ENCODE measurements at regions not wholly inside any gene's neighbourhood (a gene's known extent, or its start where the extent isn't known, plus 50 kb on each side); places are given as distances from the start of the nearest gene placed in this dataset.

DNA sequence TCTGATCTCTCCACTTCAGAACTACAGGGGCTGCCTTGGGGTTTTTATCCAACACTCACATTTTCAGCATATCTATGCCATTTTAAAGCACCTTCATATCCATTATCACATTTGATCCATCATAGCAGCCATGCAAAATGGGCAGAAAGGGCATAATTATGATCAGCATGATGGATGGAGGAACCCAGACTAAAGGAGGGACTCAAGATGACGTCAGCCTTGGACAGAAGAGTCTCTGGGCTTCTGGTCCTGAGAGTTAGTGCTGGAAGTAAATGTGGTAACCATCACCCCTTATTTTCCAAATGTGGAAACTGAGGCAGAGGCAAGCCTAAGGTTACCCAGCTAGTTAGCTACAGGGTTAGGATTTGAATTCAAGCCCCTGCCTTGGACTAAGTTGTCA, 273.1 kb downstream of the DRD1 start:
- no peaks in the 10 kb centered on the region for H3K9me3 Mint-ChIP-seq
- ATAC-seq (replicated peaks) = no peak
- no peak overlapping the region for H3K4me3 Mint-ChIP-seq
- H3K36me3 Mint-ChIP-seq (ENCODE audit: low read depth) = no peaks in the 10 kb centered on the region
- H3K27ac Mint-ChIP-seq = no peak overlapping the region
- peaks cover 8% of the 10 kb centered on the region for H3K27me3 Mint-ChIP-seq
- no peaks in the 10 kb centered on the region for H3K4me1 Mint-ChIP-seq

- peaks cover 3% of the 10 kb centered on the region for H3K27me3 Mint-ChIP-seq
- ATAC-seq (replicated peaks) = no peak
- H3K4me1 Mint-ChIP-seq = no peaks in the 10 kb centered on the region
- H3K36me3 Mint-ChIP-seq (ENCODE audit: low read depth) = no peaks in the 10 kb centered on the region
- no peak overlapping the region for H3K4me3 Mint-ChIP-seq
- no peaks in the 10 kb centered on the region for H3K9me3 Mint-ChIP-seq
- no peak overlapping the region for H3K27ac Mint-ChIP-seq
These were observed 275.0 kb downstream of the DRD1 start for GRCh38 chr5:175168882-175169507.

- no peak overlapping the region for H3K27ac Mint-ChIP-seq
- no peak for ATAC-seq (replicated peaks)
- H3K9me3 Mint-ChIP-seq = no peaks in the 10 kb centered on the region
- H3K27me3 Mint-ChIP-seq = peaks cover 9% of the 10 kb centered on the region
- no peaks in the 10 kb centered on the region for H3K36me3 Mint-ChIP-seq (ENCODE audit: low read depth)
- no peak overlapping the region for H3K4me3 Mint-ChIP-seq
- no peaks in the 10 kb centered on the region for H3K4me1 Mint-ChIP-seq
These were observed 278.0 kb downstream of the DRD1 start for GRCh38 chr5:175166026-175166425.

- Mint-ChIP-seq H3K27ac (no peak overlapping the region), H3K36me3 (ENCODE audit: low read depth) (no peaks in the 10 kb centered on the region)
- no peak for ATAC-seq (replicated peaks)
These were observed 280.3 kb downstream of the DRD1 start for GRCh38 chr5:175163586-175164275.

DNA sequence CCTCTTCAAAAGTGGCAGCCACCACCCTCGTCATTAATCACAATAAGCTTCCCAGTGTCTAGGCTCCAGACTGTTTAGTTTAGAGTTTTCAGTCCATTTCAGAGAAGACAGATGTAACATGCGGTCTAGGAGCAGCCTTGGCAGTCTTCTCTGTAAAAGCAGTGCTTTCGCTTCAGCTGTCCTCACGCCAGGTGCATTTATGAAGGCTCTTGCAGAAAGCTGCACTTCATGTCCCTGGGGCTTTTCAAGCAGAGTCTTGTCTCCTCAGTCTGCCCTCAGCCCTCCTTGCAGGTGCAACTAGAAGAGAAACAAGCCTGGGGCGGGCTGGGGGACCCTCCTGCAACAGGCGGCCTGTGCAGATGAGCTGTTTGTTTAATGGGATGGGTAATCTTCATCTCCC, 281.9 kb downstream of the DRD1 start:
- no peak for ATAC-seq (replicated peaks)
- H3K4me1 Mint-ChIP-seq = no peaks in the 10 kb centered on the region
- no peaks in the 10 kb centered on the region for H3K9me3 Mint-ChIP-seq
- H3K27ac Mint-ChIP-seq = no peak overlapping the region
- no peaks in the 10 kb centered on the region for H3K36me3 Mint-ChIP-seq (ENCODE audit: low read depth)
- no peak overlapping the region for H3K4me3 Mint-ChIP-seq
- H3K27me3 Mint-ChIP-seq = peaks cover 11% of the 10 kb centered on the region

More at GRCh38 chr5:175163586-175164275, 280.3 kb downstream of the DRD1 start:
- peaks cover 11% of the 10 kb centered on the region for H3K27me3 Mint-ChIP-seq
- no peaks in the 10 kb centered on the region for H3K4me1 Mint-ChIP-seq
- H3K9me3 Mint-ChIP-seq = no peaks in the 10 kb centered on the region
- H3K4me3 Mint-ChIP-seq = no peak overlapping the region

DNA sequence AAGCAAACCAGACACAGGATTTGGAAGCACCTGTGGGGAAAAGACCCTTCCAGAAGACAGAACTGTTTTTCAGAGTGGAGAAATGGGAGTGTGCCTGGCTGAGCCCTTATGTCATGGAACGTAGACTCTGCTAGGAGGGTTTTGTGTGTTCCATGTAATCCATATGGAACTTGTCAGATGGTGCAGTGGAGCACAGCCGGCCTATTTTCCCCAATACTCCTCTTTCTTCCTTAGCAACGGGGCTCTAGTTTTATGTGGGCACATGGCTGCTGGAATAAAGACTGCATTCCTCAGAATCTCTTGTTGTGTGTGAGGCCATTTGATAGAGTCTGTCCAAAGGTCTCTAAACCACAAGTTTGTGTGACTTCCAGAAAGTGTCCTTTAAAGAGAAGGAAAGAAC, 284.0 kb downstream of the DRD1 start:
- Mint-ChIP-seq H3K27ac (no peak overlapping the region), H3K9me3 (peaks cover 3% of the 10 kb centered on the region), H3K36me3 (ENCODE audit: low read depth) (no peaks in the 10 kb centered on the region), H3K4me1 (no peaks in the 10 kb centered on the region), H3K27me3 (peaks cover 10% of the 10 kb centered on the region), H3K4me3 (no peak overlapping the region)
- ATAC-seq (replicated peaks) = no peak

GRCh38 chr5:175148636-175149172, 295.3 kb downstream of the DRD1 start:
- Mint-ChIP-seq H3K27me3 (peaks cover 4% of the 10 kb centered on the region), H3K27ac (no peak overlapping the region), H3K4me3 (no peak overlapping the region), H3K9me3 (peaks cover 9% of the 10 kb centered on the region), H3K4me1 (no peaks in the 10 kb centered on the region), H3K36me3 (ENCODE audit: low read depth) (no peaks in the 10 kb centered on the region)
- ATAC-seq (replicated peaks) = no peak

- ATAC-seq (replicated peaks) = no peak
- Mint-ChIP-seq H3K4me3 (no peak overlapping the region), H3K27ac (no peak overlapping the region), H3K27me3 (peaks cover 4% of the 10 kb centered on the region), H3K4me1 (no peaks in the 10 kb centered on the region), H3K9me3 (peaks cover 13% of the 10 kb centered on the region), H3K36me3 (ENCODE audit: low read depth) (no peaks in the 10 kb centered on the region)
These were observed 297.2 kb downstream of the DRD1 start for GRCh38 chr5:175146733-175147132.

DNA sequence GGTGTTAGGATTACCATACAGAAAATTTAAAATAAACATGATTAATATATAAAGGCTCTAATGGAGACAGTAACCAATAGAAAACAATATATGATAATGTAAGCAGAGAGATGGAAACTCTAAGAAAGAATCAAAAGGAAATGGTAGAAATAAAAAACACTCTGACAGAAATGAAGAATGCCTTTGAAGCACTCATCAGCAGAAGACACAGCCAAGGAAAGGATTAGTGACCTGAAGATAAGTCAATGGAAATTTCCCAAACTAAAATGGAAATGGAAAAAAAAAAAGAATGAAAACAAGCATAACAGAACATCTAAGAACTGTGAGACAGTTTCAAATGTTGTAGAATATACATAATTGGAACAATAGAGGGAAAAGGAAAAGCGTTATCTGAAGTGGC, 302.6 kb downstream of the DRD1 start:
- H3K27me3 Mint-ChIP-seq = peaks cover 4% of the 10 kb centered on the region
- no peak overlapping the region for H3K4me3 Mint-ChIP-seq
- H3K27ac Mint-ChIP-seq = no peak overlapping the region
- H3K9me3 Mint-ChIP-seq = peaks cover 21% of the 10 kb centered on the region
- no peak for ATAC-seq (replicated peaks)
- H3K4me1 Mint-ChIP-seq = no peaks in the 10 kb centered on the region
- no peaks in the 10 kb centered on the region for H3K36me3 Mint-ChIP-seq (ENCODE audit: low read depth)

GRCh38 chr5:175133185-175133584, 310.8 kb downstream of the DRD1 start:
- H3K4me3 Mint-ChIP-seq = no peak overlapping the region
- ATAC-seq (replicated peaks) = no peak
- peaks cover 5% of the 10 kb centered on the region for H3K9me3 Mint-ChIP-seq
- peaks cover 4% of the 10 kb centered on the region for H3K27me3 Mint-ChIP-seq
- no peaks in the 10 kb centered on the region for H3K4me1 Mint-ChIP-seq
- no peaks in the 10 kb centered on the region for H3K36me3 Mint-ChIP-seq (ENCODE audit: low read depth)
- no peak overlapping the region for H3K27ac Mint-ChIP-seq

GRCh38 chr5:175131432-175131831, 312.6 kb downstream of the DRD1 start:
- Mint-ChIP-seq H3K36me3 (ENCODE audit: low read depth) (no peaks in the 10 kb centered on the region), H3K27me3 (peaks cover 4% of the 10 kb centered on the region), H3K9me3 (peaks cover 5% of the 10 kb centered on the region)

GRCh38 chr5:175129619-175130018, 314.4 kb downstream of the DRD1 start:
- Mint-ChIP-seq H3K36me3 (ENCODE audit: low read depth) (no peaks in the 10 kb centered on the region), H3K4me1 (no peaks in the 10 kb centered on the region), H3K4me3 (no peak overlapping the region), H3K27ac (no peak overlapping the region), H3K27me3 (peaks cover 5% of the 10 kb centered on the region), H3K9me3 (no peaks in the 10 kb centered on the region)
- no peak for ATAC-seq (replicated peaks)

More at GRCh38 chr5:175131432-175131831, 312.6 kb downstream of the DRD1 start:
- no peak overlapping the region for H3K27ac Mint-ChIP-seq
- no peaks in the 10 kb centered on the region for H3K4me1 Mint-ChIP-seq
- no peak overlapping the region for H3K4me3 Mint-ChIP-seq
- ATAC-seq (replicated peaks) = no peak

DNA sequence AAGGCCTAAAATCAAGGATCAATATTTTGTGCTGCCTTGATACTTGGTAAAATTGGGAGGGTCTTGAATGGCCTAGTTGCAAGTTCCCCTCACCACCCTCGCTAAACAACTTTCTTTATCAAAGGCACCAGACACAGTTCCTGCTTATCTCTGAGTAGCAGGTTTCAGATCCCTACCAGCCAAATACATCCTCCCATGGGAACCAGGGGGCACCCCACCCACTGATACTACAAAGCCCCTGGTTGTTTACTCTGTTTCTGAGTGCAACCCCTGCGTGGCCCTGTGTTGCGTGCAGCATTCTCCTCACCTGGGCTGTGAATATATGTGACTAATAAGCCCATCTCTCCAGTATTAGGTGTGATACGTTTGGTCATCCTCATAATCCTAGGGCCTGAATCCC, 314.9 kb downstream of the DRD1 start:
- no peak for ATAC-seq (replicated peaks)
- Mint-ChIP-seq H3K4me1 (no peaks in the 10 kb centered on the region), H3K27me3 (peaks cover 5% of the 10 kb centered on the region), H3K36me3 (ENCODE audit: low read depth) (no peaks in the 10 kb centered on the region), H3K4me3 (no peak overlapping the region), H3K9me3 (no peaks in the 10 kb centered on the region), H3K27ac (no peak overlapping the region)

DNA sequence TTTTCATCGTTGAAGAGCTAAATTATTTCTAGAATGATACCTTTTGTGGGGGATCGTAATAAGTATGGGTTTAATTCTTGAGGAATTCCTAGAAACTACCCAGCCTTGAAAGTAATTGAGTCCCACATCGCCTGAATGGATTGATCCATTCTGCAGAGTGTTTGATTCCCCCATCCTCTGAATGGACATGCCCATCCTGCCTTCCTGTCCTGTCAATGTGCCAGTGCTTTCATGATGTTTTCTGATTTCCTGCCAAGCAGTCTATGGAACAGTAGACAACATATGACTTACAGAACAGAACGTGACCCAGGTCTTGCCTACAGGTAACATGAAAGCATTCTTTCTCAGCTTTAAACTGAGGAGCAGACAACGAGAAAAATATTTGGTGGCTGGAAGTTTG, 319.2 kb downstream of the DRD1 start:
- Mint-ChIP-seq H3K4me1 (no peaks in the 10 kb centered on the region), H3K9me3 (no peaks in the 10 kb centered on the region), H3K36me3 (ENCODE audit: low read depth) (no peaks in the 10 kb centered on the region), H3K27me3 (peaks cover 18% of the 10 kb centered on the region), H3K4me3 (no peak overlapping the region), H3K27ac (no peak overlapping the region)
- no peak for ATAC-seq (replicated peaks)

DNA sequence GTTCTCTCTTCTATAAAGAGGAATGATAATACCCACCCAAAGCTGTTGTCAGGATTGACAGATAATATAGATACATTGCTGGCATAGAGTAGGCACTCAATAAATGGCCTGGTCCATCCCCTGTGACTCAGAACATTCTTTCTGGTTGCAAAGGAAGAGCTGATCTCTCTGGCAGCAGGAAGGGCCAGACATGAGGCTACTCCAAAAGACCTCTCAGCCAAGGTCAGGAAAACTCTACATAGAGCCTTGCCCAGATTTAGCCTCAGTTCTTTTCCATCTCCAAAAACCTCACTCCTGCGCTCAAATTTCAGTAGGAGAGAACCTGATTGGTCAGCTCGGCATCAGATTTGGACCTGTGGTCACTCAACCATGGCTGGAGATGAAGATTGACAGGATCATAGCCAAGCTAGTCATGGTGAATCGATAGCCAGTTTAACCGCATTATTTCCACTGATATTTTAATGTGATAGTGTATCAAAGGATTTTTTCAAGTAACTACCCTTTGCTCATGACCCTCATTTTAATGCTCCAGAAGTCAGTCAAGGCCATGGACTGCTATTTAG, 319.6 kb downstream of the DRD1 start:
- Mint-ChIP-seq H3K36me3 (ENCODE audit: low read depth) (no peaks in the 10 kb centered on the region), H3K9me3 (no peaks in the 10 kb centered on the region), H3K27me3 (peaks cover 18% of the 10 kb centered on the region), H3K4me1 (no peaks in the 10 kb centered on the region), H3K4me3 (no peak overlapping the region), H3K27ac (no peak overlapping the region)
- no peak for ATAC-seq (replicated peaks)
